ENCODE measurements at regions not wholly inside any gene's neighbourhood (a gene's known extent, or its start where the extent isn't known, plus 50 kb on each side); places are given as distances from the start of the nearest gene placed in this dataset.

DNA sequence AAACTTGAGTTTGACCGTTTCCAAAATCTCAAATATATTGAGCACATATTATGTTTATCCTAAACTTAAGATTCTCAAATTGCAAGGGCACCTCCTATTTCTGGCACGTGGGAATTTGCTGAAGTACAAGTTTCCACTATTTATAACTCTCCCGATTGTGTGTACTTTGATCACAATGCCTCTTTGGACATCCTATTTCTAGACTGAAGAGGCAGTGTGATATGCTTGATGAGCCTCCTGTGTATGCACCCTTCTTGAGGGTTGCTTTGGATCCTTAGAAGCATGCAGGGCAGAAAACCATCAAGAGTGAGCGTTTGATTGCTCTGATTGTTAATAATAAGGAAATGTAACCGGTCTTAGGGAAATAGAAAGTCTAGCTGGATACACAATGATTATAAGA is 218.9 kb upstream of the RBM19 start:
- H3K9me3 ChIP-seq (ENCODE audit: control insufficient read depth, insufficient read depth, low read length), result no peaks in the 10 kb centered on the region
- no peak overlapping the region for H3K4me2 ChIP-seq (ENCODE audit: low read length)
- no peaks in the 10 kb centered on the region for H3K9me2 ChIP-seq (replicated peaks; ENCODE audit: control insufficient read depth, low read length)
- H3K27me3 ChIP-seq (ENCODE audit: control insufficient read depth, low read length), result no peaks in the 10 kb centered on the region; the same call in 1 of the 2 replicates
- no peaks in the 10 kb centered on the region for H3K79me2 ChIP-seq (ENCODE audit: control insufficient read depth, low read length)
- H3K36me3 ChIP-seq (ENCODE audit: control insufficient read depth, low read length), result no peaks in the 10 kb centered on the region
- no peaks in the 10 kb centered on the region for H3K4me1 ChIP-seq (ENCODE audit: control insufficient read depth, low read length)
- no peak overlapping the region for H3K4me3 ChIP-seq (ENCODE audit: low read length)
- H4K20me1 ChIP-seq (ENCODE audit: control insufficient read depth, insufficient read depth, low read depth, low read length), result no peaks in the 10 kb centered on the region
- no peaks in the 10 kb centered on the region for H3F3A ChIP-seq (ENCODE audit: control insufficient read depth, insufficient read depth)
- H3K27ac ChIP-seq (ENCODE audit: low read depth, low read length), result no peak overlapping the region
- TF ChIP-seq EZH2phosphoT487 (IDR thresholded peaks at IDR 0.05; ENCODE audit: borderline replicate concordance, low read length), result no peak
- TF ChIP-seq, protein P1, sequence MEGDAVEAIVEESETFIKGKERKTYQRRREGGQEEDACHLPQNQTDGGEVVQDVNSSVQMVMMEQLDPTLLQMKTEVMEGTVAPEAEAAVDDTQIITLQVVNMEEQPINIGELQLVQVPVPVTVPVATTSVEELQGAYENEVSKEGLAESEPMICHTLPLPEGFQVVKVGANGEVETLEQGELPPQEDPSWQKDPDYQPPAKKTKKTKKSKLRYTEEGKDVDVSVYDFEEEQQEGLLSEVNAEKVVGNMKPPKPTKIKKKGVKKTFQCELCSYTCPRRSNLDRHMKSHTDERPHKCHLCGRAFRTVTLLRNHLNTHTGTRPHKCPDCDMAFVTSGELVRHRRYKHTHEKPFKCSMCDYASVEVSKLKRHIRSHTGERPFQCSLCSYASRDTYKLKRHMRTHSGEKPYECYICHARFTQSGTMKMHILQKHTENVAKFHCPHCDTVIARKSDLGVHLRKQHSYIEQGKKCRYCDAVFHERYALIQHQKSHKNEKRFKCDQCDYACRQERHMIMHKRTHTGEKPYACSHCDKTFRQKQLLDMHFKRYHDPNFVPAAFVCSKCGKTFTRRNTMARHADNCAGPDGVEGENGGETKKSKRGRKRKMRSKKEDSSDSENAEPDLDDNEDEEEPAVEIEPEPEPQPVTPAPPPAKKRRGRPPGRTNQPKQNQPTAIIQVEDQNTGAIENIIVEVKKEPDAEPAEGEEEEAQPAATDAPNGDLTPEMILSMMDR (IDR thresholded peaks at IDR 0.05; ENCODE audit: low read depth, low read length, poor library complexity, severe bottlenecking), result no peak

DNA sequence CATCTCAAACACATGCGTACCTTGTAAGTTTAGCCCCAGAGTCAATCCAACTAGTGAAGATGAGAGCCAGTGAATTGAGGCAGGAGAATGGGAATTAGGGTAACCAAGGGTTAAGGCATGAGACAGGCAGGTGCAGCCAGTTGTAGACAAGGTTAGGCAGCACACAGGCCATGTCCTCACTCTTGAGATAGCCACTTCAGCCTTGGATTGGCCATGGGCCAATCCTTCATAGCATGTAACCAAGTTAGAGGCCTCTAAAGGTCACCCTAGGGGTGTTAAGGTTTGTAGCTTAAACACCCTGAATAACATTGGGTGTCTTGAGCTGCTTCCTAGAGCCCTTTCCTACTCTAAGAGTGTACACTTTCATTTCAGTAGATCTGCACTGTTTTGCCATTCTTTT is 208.2 kb upstream of the RBM19 start:
- H3K27ac ChIP-seq (ENCODE audit: low read depth, low read length), result no peak overlapping the region
- no peaks in the 10 kb centered on the region for H3K4me1 ChIP-seq (ENCODE audit: control insufficient read depth, low read length)
- H3K4me3 ChIP-seq (ENCODE audit: low read length), result no peak overlapping the region
- no peaks in the 10 kb centered on the region for H4K20me1 ChIP-seq (ENCODE audit: control insufficient read depth, insufficient read depth, low read depth, low read length)
- H3K36me3 ChIP-seq (ENCODE audit: control insufficient read depth, low read length), result no peaks in the 10 kb centered on the region
- H3K79me2 ChIP-seq (ENCODE audit: control insufficient read depth, low read length), result no peaks in the 10 kb centered on the region
- no peaks in the 10 kb centered on the region; the same call in 1 of the 2 replicates for H3K27me3 ChIP-seq (ENCODE audit: control insufficient read depth, low read length)
- no peaks in the 10 kb centered on the region for H3K9me2 ChIP-seq (replicated peaks; ENCODE audit: control insufficient read depth, low read length)
- no peak overlapping the region for H3K4me2 ChIP-seq (ENCODE audit: low read length)
- TF ChIP-seq, protein P1 (IDR thresholded peaks at IDR 0.05; ENCODE audit: low read depth, low read length, poor library complexity, severe bottlenecking), result no peak
- TF ChIP-seq EZH2phosphoT487 (IDR thresholded peaks at IDR 0.05; ENCODE audit: borderline replicate concordance, low read length), result no peak
- no peaks in the 10 kb centered on the region for H3K9me3 ChIP-seq (ENCODE audit: control insufficient read depth, insufficient read depth, low read length)
- no peaks in the 10 kb centered on the region for H3F3A ChIP-seq (ENCODE audit: control insufficient read depth, insufficient read depth)

DNA sequence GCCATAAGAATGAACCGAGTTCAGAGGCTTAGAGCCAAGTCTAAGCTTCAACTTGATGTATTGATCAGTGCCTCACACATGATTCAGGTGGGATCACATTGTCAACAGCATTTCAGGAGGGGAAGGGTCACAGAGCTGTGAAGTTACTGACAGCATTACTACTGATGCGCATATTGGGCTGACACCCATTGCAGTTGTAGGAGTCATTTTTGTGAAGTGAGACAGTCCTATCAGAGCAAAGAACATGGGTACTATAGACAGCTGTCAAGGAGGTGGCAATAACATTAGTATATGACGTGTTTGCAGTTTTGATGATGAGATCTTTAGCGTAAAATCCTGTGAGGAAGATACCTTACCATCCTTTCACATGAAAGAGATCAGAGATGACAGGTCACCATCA is 206.0 kb upstream of the RBM19 start:
- Histone ChIP-seq H4K20me1 (ENCODE audit: control insufficient read depth, insufficient read depth, low read depth, low read length) (no peaks in the 10 kb centered on the region), H3K4me2 (ENCODE audit: low read length) (no peak overlapping the region), H3K4me3 (ENCODE audit: low read length) (no peak overlapping the region), H3K27me3 (ENCODE audit: control insufficient read depth, low read length) (no peaks in the 10 kb centered on the region; the same call in 1 of the 2 replicates), H3K27ac (ENCODE audit: low read depth, low read length) (no peak overlapping the region), H3K4me1 (ENCODE audit: control insufficient read depth, low read length) (no peaks in the 10 kb centered on the region), H3K9me2 (replicated peaks; ENCODE audit: control insufficient read depth, low read length) (no peaks in the 10 kb centered on the region), H3K36me3 (ENCODE audit: control insufficient read depth, low read length) (no peaks in the 10 kb centered on the region), H3K9me3 (ENCODE audit: control insufficient read depth, insufficient read depth, low read length) (no peaks in the 10 kb centered on the region), H3F3A (ENCODE audit: control insufficient read depth, insufficient read depth) (no peaks in the 10 kb centered on the region), H3K79me2 (ENCODE audit: control insufficient read depth, low read length) (no peaks in the 10 kb centered on the region)
- TF ChIP-seq, protein P1 (IDR thresholded peaks at IDR 0.05; ENCODE audit: low read depth, low read length, poor library complexity, severe bottlenecking), result no peak
- no peak for TF ChIP-seq EZH2phosphoT487 (IDR thresholded peaks at IDR 0.05; ENCODE audit: borderline replicate concordance, low read length)

Measured in DOHH2 (cell line).